Heart left ventricle (tissue), 13 donors: ENCODE measurements at regions not wholly inside any gene's neighbourhood (a gene's known extent, or its start where the extent isn't known, plus 50 kb on each side); places are given as distances from the start of the nearest gene placed in this dataset.

Experiments used
- POLR2A ChIP-seq, 2 donors: fragments of 450-650 bp; IDR thresholded peaks; one replicate each; pipeline ENCODE4 v1.6.1; 2017; ENCODE audit warnings: antibody characterized with exemption in 2 of 2, mild to moderate bottlenecking in 2 of 2, moderate library complexity in 2 of 2
- TF ChIP-seq, protein P1 (sequence below), 12 donors: fragments of 200-600 bp; sonication (generic) in 4 of 12; IDR thresholded peaks; one replicate each; pipeline versions ENCODE4 v1.5.0 to v1.8.0; 2018 to 2022; ENCODE audit warnings: antibody characterized with exemption in 12 of 12, mild to moderate bottlenecking in 5 of 12
- donor health status: ischemic (EF 13 %, LVEDD 7.1; RV severe dilation, severe dysfunction).
- donor health status: DM: no; HTN: yes; CAD: no.
- donor health status: DM: no; HTN: no; CAD: no.
- donor health status: ischemic (EF 25% LVEDD 6.9; RV normal size, moderate dysfunction).
- donor health status: ischemic (EF 25% LVEDD 5.7; RV mildly dilated, moderate dysfunction).
- donor health status: ischemic (EF 35%, LVEDD 5.7; RV mildly dilated, moderate dysfunction).
- donor health status: nonischemic (EF 11% LVEDD 7.7; RV severe dilation, severe dysfunction).
- donor health status: DM: yes; HTN: yes; CAD: no.
- donor health status: PGD.
- donor health status: ischemic (EF 29% LVEDD 5.4; RV normal size, mild dysfunction).
- donor health status: nonischemic (EF 23%, LVEDD 6.1; RV moderate dilation, normal function).

DNA sequence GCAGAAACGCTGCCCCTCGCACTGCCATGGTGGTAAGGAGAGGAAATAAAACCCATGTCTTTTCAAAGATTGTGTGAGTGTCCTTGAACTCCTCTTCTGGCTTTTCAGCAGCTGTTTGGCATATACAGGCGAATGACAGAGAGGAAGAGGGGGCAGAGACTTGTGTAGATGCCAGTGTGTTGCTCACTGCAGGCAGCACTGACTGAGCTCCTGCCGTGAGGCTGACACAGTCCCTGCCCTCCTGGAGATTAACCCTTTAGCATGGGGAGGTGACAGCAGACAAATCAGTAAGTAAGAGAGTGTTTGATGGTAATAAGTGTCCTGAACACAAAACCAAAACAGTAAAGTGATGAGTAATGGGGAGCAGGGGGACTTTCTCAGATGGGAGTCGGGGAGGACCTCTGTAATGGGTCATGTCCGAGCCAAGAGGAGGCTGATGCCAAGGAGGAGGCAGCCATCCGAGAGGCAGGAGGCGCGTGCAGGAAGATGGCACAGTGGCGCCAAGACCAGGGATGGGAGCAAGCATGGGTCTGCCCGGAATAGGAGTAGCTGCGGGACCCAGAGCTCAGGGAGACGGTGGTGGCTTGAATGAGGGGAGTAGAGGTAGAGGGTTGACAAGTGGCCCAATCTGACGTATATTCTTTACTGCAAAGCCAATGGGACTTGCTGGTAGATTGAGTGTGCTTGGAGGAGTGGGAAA, 182.2 kb downstream of the FOXO1 start:
- TF ChIP-seq, protein P1, sequence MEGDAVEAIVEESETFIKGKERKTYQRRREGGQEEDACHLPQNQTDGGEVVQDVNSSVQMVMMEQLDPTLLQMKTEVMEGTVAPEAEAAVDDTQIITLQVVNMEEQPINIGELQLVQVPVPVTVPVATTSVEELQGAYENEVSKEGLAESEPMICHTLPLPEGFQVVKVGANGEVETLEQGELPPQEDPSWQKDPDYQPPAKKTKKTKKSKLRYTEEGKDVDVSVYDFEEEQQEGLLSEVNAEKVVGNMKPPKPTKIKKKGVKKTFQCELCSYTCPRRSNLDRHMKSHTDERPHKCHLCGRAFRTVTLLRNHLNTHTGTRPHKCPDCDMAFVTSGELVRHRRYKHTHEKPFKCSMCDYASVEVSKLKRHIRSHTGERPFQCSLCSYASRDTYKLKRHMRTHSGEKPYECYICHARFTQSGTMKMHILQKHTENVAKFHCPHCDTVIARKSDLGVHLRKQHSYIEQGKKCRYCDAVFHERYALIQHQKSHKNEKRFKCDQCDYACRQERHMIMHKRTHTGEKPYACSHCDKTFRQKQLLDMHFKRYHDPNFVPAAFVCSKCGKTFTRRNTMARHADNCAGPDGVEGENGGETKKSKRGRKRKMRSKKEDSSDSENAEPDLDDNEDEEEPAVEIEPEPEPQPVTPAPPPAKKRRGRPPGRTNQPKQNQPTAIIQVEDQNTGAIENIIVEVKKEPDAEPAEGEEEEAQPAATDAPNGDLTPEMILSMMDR (IDR thresholded peaks at IDR 0.05), result no peak
- TF ChIP-seq POLR2A (IDR thresholded peaks at IDR 0.05), result no peak
